Fibroblast of lung (primary cell): ENCODE measurements at regions not wholly inside any gene's neighbourhood (a gene's known extent, or its start where the extent isn't known, plus 50 kb on each side); places are given as distances from the start of the nearest gene placed in this dataset.

ENCODE experiments used
- EZH2 ChIP-seq: IDR thresholded peaks from 2 replicates; pipeline ENCODE4 v1.5.1; 2012; ENCODE audit warnings: low read length, control low read depth, mild to moderate bottlenecking; ENCODE audit errors: missing control alignments
- TF ChIP-seq, protein P1 (sequence below), 2 donors: IDR thresholded peaks in 1 of 2; conservative IDR thresholded peaks in 1 of 2; 1 replicate in 1 of 2; 2 replicates in 1 of 2; pipeline ENCODE4 v1.5.1; 2011 to 2012; ENCODE audit warnings: low read length in 2 of 2, control low read depth in 1 of 2, inconsistent platforms in 1 of 2, low read depth in 1 of 2, mild to moderate bottlenecking in 1 of 2

DNA sequence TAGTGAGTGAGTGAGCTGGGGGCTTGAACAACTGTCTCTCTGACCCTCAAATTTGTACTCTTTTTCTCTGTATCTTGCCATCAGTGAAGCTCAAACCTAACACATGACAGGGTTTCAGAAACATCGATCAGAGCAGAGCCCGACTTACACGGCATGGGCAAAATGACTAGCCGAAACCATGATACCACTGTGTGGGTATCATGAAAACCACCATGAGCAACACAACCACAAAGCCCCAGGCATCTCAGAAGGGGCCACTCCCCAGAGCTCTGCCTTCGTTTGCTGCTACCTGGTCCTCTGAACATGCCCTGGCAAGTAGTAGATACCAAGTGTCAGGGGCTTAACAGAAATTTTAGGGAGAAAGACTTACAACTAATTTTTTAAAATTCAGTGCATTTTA is 308.5 kb downstream of the WDR11 start:
- TF ChIP-seq, protein P1, sequence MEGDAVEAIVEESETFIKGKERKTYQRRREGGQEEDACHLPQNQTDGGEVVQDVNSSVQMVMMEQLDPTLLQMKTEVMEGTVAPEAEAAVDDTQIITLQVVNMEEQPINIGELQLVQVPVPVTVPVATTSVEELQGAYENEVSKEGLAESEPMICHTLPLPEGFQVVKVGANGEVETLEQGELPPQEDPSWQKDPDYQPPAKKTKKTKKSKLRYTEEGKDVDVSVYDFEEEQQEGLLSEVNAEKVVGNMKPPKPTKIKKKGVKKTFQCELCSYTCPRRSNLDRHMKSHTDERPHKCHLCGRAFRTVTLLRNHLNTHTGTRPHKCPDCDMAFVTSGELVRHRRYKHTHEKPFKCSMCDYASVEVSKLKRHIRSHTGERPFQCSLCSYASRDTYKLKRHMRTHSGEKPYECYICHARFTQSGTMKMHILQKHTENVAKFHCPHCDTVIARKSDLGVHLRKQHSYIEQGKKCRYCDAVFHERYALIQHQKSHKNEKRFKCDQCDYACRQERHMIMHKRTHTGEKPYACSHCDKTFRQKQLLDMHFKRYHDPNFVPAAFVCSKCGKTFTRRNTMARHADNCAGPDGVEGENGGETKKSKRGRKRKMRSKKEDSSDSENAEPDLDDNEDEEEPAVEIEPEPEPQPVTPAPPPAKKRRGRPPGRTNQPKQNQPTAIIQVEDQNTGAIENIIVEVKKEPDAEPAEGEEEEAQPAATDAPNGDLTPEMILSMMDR (conservative IDR thresholded peaks at IDR 0.05 in 1 of 2, IDR thresholded peaks at IDR 0.05 in 1 of 2; ENCODE audit: low read depth in 1 of 2, low read length in 2 of 2): no peak
- no peak for TF ChIP-seq EZH2
